Suppressor macrophage treated with lipopolysaccharide for 1 hour (primary cell): ENCODE measurements at regions not wholly inside any gene's neighbourhood (a gene's known extent, or its start where the extent isn't known, plus 50 kb on each side); places are given as distances from the start of the nearest gene placed in this dataset.
"Not testable (repeated sequence)": the region's sequence is repeated elsewhere in the genome, so short reads cannot be mapped to it uniquely, and the experiment has no call there.

ENCODE experiments used
- DNase-seq, 3 donors: peaks; one replicate each; pipeline ENCODE4 v3.0.0-alpha.2; 2020 to 2022

DNA sequence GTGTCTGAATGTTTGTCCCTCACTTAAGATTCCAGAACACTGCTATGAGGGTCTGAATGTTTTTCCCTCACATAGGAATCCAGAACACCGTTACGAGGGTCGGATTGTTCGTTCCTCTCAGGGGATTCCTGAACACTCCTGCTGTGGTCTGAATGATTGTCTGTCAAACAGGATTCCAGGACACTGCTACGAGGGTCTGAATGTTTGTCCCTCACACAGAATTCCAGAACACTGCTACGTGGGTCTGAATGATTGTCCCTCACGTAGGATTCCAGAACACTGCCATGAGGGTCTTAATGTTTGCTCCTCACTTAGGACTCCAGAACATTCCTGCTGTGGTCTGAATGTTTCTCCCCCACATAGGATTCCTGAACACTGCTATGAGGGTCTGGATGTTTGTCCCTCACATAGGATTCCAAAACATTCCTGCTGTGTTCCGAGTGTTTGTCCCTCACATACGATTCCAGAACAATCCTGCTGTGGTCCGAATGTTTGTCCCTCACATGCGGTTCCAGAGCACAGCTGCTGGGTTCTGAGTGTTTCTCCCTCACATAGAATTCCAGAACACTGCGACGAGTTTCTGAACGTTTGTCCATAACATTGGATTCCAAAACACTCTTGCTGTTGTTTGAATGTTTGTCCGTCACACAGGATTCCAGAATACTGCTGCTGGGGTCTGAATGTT lies 199.5 kb downstream of the FOXD4L6 start:
- DNase-seq = no peak

DNA sequence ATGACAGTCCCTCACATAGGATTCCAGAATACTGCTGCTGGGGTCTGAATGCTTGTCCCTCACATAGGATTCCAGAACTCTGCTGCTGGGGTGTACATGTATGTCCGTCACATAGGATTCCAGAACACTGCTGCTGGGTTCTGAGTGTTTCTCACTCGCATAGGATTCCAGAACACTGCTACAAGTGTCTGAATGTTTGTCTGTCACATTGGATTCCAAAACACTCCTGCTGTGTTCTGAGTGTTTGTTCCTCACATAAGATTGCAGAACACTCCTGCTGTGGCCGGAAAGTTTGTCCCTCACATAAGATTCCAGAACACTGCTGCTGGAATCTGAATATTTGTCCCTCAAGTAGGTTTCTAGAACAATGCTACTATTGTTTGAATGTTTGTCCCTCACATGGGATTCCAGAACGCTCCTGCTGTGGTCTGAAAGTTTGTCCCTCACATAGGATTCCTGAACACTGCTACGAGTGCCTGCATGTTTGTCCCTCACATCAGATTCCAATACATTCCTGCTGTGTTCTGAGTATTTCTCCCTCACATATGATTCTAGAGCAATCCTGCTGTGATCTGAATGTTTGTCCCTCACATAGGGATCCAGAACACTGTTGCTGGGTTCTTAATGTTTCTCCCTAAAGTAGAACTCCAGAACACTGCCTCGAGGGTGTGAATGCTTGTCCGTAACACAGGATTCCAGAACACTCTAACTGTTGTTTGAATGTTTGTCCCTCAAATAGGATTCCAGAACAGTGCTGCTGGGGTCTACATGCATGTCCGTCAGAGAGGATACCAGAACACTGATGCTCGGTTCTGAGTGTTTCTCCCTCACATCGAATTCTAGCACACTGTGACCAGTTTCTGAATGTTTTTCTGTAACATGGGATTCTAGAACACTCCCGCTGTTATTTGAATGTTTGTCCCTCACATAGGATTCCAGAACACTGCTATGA lies 200.4 kb downstream of the FOXD4L6 start:
- DNase-seq = no peak

DNA sequence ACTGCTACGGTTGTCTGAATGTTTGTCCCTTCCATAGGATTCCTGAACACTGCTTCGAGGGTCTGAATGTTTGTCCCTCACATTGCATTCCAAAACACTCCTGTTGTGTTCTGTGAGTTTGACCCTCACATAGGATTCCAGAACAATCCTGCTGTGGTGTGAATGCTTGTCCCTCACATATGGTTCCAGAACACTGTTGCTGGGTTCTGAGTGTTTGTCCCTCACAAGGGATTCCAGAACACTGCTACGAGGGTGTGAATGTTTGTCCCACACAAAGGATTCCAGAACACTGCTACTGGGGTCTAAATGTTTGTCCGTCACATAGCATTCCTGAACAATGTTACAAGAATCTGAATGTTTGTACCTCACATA lies 201.2 kb downstream of the FOXD4L6 start:
- no peak for DNase-seq

DNA sequence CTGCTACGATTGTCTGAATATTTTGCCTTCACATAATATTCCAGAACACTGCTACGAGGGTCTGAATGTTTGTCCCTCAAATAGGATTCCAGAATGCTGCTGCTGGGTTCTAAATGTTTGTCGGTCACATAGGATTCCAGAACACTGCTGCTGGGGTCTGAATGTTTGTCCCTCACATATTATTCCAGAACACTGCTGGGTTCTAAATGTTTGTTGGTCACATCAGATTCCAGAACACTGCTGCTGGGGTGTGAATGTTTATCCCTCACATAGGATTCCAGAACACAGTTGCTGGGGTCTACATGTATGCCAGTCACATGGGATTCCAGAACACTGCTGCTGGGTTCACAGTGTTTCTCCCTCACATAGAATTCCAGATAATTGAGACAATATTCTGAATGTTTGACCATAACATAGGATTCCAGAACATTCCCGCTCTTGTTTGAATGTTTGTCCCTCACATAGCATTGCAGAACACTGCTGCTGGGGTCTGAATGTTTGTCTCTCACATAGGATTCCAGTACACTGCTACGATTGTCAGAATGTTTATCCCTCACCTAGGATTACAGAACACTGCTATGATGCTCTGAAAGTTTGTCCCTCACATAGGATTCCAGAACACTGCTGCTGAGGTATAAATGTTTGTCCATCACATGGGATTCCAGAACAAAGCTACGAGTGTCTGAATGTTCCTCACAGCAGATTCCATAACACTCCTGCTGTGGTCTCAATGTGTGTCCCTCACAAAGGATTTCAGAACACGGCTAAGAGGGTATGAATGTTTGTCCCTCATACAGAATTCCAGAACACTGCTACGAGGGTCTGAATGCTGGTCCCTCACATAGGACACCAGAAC lies 201.8 kb downstream of the FOXD4L6 start:
- DNase-seq = no peak

DNA sequence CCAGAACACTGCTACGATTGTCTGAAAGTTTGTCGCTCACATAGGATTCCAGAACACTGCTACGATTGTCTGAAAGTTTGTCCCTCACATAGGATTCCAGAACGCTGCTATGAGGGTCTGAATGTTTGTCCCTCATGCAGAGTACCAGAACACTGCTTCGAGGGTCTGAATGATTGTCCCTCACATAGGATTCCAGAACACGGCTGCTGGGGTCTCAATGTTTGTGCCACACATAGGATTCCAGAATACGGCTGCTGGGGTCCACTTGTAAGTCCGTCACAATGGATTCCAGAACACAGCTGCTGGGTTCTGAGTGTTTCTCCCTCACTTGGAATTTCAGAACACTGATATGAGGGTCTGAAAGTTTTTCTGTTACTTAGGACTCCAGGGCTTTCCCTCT lies 203.3 kb downstream of the FOXD4L6 start:
- no peak for DNase-seq

DNA sequence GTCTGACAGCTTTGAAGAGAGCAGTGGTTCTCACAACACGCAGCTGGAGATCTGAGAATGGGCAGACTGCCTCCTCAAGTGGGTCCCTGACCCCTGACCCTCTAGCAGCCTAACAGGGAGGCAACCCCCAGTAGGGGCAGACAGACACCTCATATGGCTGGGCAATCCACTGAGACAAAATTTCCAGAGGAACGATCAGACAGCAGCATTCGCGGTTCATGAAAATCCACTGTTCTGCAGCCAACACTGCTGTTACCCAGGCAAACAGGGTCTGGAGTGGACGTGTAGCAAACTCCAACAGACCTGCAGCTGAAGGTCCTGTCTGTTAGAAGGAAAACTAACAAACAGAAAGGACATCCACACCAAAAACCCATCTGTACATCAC lies 212.1 kb downstream of the FOXD4L6 start:
- DNase-seq = not testable (repeated sequence)

DNA sequence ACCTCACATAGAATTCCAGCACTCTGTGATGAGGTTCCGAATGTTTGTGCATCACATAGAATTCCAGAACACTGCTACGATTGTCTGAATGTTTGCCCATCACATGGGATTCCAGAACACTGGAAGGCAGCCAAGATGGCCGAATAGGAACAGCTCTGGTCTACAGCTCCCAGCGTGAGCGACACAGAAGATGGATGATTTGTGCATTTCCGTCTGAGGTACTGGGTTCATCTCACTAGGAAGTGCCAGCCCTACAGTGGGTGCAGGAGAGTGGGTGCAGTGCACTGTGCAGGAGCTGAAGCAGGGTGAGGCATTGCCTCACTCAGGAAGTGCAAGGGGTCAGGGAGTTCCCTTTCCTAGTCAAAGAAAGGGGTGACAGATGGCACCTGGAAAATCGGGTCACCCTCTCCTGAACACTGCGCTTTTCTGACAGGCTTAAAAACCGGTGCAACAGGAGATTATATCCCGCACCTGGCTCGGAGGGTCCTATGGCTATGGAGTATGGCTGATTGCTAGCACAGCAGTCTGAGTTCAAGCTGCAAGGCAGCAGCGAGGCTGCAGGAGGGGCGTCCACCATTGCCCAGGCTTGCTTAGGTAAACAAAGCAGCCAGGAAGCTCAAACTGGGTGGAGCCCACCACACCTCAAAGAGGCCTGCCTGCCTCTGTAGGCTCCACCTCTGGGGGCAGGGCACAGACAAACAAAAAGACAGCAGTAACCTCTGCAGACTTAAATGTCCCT lies 212.7 kb downstream of the FOXD4L6 start:
- DNase-seq = not testable (repeated sequence)

DNA sequence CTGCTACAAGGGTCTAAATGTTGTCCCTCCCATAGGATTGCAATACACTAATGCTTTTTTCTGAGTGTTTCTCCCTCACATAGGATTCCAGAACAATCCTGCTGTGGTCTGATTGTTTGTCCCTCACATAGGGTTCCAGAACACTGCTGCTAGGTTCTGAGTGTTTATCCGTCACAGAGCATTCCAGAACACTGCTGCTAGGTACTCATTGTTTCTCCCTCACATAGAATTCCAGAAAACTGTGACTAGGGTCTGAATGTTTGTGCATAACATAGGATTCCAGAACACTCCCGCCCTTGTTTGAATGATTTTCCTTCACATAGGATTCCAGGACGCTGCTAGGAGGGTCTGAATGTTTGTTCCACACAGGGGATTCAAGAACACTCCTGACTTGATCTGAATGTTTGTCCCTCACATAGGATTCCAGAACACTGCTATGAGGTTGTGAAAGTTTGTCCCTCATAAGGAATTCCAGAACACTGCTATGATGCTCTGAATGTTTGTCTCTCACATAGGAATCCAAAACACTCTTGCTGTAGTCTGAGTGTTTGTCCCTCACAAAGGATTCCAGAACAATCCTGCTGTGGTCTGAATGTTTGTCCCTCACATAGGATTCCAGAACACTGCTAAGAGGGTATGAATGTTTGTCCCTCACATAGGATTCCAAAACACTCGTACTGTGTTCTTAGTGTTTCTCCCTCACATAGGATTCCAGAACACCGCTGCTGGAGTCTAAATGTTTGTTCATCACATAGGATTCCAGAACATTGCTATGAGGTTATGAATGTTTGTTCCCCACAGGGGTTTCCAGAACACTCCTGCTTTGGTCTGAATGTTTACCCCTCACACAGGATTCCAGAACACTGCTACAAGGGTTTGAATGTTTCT lies 213.5 kb downstream of the FOXD4L6 start:
- peak in 1 of 3 donors; percentile 5 for DNase-seq

DNA sequence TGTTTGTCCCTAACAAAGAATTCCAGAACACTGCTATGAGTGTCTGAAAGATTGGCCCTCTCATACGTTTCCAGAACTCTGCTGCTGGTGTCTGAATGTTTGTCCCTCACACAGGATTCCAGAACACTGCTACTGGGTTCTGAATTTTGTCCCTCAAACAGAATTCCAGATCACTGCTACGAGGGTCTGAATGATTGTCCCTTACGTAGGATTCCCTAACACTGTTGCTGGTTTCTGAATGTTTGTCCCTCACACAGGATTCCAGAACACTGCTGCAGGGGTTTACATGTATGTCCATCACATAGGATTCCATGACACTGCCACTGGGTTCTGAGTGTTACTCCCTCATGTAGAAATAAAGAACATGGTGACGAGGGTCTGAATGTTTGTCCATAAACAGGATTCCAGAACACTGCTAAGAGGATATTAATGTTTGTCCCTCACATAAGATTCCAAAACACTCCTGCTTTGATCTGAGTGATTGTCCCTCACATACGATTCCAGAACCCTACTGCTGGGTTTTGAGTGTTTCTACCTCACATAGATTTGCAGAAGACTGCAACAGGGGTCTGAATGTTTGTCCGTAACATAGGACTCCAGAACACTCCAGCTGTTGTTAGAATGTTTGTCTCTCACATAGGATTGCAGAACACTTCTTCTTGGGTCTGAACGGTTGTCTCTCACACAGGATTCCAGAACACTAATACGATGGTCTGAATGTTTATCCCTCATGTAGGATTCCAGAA lies 214.4 kb downstream of the FOXD4L6 start:
- DNase-seq = no peak

DNA sequence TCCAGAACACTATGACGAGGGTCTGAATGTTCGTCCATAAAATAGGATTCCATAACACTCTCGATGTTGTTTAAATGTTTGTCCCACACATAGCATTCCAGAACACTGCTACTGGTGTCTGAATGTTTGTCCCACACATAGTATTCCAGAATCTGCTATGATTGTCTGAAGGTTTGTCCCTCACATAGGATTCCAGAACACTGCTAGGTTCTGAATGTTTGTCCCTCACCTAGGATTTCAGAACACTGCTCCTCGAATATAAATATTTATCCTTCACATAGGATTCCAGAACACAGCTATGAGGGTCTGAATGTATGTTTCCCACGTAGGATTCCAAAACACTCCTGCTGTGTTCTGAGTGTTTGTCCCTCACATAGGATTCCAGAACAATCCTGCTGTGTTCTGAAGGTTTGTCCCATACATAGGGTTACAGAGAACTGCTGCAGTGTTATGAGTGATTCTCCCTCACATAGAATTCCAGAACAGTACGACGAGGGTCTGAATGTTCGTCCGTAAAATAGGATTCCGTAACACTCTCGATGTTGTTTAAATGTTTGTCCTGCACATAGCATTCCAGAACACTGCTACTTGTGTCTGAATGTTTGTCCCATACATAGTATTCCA lies 215.3 kb downstream of the FOXD4L6 start:
- no peak for DNase-seq

DNA sequence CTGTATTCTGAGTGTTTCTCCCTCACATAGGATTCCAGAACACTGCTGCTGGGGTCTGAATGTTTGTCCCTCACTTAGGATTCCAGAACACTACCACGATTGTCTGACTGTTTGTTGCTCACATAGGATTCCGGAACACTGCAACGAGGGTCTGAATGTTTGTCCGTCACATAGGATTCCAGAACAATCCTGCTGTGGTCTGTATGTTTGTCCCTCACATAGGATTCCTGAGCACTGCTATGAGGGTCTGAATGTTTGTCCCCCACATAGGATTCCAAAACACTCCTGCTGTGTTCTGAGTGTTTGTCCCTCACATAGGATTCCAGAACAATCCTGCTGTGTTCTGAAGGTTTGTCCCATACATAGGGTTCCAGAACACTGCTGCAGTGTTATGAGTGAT lies 215.8 kb downstream of the FOXD4L6 start:
- not testable (repeated sequence) for DNase-seq

DNA sequence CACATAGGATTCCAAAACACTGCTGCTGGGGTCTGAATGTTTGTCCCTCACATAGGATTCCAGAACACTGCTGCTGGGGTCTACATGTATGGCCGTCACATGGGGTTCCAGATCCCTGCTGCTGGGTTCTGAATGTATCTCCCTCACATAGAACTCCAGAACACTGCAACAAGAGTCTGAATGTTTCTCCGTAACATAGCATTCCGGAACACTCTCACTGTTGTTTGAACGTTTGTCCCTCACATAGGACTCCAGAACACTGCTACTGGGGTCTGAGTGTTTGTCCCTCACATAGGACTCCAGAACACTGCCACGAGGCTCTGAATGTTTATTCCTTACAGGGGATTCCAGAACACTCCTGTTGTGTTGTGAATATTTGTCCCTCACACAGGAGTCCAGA lies 216.8 kb downstream of the FOXD4L6 start:
- no peak for DNase-seq

DNA sequence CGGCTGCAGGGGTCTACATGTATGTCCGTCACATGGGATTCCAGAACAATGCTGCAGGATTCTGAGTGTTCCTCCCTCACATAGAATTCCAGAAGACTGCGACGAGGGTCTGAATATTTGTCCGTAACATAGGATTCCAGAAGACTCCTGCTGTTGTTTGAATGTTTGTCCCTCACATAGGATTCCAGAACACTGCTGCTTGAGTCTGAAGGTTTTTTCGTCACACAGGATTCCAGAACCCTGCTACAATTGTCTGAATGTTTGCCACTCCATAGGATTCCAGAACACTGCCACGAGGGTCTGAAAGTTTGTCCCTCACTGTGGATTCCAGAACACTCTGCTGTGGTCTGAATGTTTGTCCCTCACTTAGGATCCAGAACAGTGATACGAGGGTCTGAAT lies 217.5 kb downstream of the FOXD4L6 start:
- DNase-seq = not testable (repeated sequence)

DNA sequence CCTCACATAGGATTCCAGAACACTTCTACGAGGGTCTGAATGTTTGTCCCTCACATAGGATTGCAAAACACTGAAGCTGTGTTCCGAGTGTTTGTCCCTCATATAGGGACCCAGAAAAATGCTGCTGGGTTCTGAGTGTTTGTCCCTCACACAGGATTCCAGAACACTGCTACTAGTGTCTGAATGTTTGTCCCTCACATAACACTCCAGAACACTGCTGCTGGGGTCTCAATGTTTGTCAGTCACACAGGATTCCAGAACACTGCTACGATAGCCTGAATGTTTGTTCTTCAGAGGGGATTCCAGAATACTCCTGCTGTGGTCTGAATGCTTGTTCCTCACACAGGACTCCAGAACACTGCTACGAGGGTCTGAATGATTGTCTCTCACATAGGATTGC lies 218.7 kb downstream of the FOXD4L6 start:
- no peak for DNase-seq

DNA sequence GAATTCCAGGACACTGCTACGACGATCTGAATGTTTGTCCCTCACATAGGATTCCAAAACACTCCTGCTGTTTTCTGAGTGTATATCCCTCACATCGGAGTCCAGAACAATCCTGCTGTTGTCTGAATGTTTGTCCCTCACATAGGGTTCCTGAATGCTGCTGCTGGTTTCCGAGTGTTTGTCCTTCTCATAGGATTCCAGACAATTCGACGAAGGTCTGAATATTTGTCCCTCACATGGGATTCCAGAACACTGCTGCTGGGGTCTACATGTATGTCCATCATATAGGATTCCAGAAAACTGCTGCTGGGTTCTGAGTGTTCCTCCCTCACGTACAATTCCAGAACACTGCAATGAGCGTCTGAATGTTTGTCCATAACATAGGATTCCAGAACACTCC lies 219.4 kb downstream of the FOXD4L6 start:
- not testable (repeated sequence) for DNase-seq

DNA sequence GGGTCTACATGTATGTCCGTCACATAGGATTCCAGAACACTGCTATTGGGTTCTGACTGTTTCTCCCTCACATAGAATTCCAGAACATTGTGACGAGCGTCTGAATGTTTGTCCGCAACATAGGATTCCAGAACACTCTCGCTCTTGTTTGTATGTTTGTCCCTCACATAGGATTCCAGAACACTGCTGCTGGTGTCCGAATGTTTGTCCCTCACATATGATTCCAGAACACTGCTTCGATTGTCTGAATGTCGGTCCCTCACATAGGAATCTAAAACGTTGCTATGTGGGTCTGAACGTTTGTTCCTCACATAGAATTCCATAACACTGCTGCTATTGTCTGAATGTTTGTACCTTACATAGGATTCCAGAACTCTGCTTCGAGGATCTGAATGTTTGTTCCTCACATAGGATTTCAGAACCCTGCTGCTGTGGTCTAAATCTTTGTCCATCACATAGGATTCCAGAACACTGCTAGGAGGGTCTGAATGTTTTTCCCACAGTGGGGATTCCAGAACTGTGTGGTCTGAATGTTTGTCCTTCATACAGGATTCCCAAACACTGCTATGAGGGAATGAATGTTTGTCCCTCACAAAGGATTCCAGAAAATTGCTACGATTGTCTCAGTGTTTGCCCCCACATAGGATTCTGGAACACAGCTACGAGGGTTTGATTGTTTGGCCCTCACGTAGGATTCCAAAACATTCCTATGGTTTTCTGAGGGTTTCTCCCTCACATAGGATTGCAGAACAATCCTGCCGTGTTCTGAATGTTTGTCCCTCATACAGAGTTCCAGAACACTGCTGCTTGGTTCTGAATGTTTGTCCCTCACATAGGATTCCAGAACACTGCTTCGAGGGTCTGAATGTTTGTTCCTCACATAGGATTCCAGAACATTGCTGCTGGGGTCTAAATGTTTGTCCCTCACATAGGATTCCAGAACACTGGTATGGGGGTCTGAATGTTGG lies 220.5 kb downstream of the FOXD4L6 start:
- DNase-seq = no peak

DNA sequence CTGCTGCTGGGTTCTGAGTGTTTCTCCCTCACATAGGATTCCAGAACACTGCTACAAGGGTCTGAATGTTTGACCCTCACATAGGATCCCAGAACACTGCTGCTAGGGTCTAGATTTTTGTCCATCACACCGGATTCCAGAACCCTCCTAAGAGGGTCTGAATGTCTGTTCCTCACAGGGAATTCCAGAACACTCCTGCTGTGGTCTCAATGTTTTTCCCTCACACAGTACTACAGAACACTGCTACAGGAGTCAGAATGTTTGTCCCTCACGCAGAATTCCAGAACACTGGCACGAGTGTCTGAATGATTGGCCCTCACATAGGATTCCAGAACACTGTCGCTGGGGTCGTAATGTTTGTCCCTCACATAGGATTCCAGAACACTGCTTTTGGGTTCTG lies 221.6 kb downstream of the FOXD4L6 start:
- not testable (repeated sequence) for DNase-seq

DNA sequence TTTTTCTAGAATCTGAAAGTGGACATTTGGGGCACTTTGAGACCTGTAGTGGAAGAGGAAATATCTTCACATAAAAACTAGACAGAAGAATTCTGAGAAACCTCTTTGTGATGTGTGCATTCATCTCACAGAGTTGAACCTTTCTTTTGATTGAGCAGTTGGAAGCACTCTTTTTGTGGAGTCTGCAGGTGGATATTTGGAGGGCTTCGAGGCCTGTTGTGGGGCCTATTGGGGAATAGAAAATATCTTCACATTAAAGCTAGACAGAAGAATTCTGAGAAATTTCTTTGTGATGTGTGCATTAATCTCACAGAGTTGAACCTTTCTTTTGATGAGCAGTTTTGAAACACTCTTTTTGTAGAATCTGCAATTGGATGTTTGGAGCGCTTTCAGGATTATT lies 236.2 kb downstream of the FOXD4L6 start:
- DNase-seq = not testable (repeated sequence)

DNA sequence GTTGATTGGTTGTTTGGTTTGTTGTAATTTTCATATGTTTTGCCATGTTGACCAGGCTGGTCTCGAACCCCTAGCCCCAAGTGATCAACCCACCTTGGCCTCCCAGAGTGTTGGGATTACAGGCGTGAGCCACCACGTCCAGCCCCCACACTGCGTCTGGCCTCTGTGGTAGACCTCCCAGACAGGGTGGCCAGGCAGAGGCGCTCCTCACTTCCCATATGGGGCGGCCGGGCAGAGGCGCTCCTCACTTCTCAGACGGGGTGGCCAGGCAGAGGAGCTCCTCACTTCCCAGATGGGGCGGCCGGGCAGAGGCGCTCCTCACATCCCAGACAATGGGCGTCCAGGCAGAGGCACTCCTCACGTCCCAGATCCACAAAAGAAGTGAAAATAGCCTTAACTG lies 242.6 kb downstream of the FOXD4L6 start:
- DNase-seq = not testable (repeated sequence)
